ENCODE measurements at regions not wholly inside any gene's neighbourhood (a gene's known extent, or its start where the extent isn't known, plus 50 kb on each side); places are given as distances from the start of the nearest gene placed in this dataset.
"Not testable (repeated sequence)": the region's sequence is repeated elsewhere in the genome, so short reads cannot be mapped to it uniquely, and the experiment has no call there.

GRCh38 chr9:81045658-81046057, 643.7 kb downstream of the TLE1 start:
- no peaks in the 10 kb centered on the region for H3K4me1 ChIP-seq (ENCODE audit: insufficient read depth, low read length)
- H3K9me3 ChIP-seq (ENCODE audit: low read length) = no peaks in the 10 kb centered on the region

GRCh38 chr9:81037889-81038288, 651.5 kb downstream of the TLE1 start:
- H3K4me1 ChIP-seq (ENCODE audit: insufficient read depth, low read length) = no peaks in the 10 kb centered on the region
- H2AFZ ChIP-seq (ENCODE audit: low read depth, low read length) = peak overlapping the region; percentile 7
- no peaks in the 10 kb centered on the region for H3K36me3 ChIP-seq (ENCODE audit: insufficient read depth, low read length)
- H3K27me3 ChIP-seq (ENCODE audit: insufficient read depth, low read length) = no peaks in the 10 kb centered on the region
- H3K4me3 ChIP-seq (ENCODE audit: low read length) = no peak overlapping the region
- no peaks in the 10 kb centered on the region for H3K9me3 ChIP-seq (ENCODE audit: low read length)

More at GRCh38 chr9:81045658-81046057, 643.7 kb downstream of the TLE1 start:
- H3K36me3 ChIP-seq (ENCODE audit: insufficient read depth, low read length) = no peaks in the 10 kb centered on the region
- no peak overlapping the region for H2AFZ ChIP-seq (ENCODE audit: low read depth, low read length)
- H3K27me3 ChIP-seq (ENCODE audit: insufficient read depth, low read length) = no peaks in the 10 kb centered on the region
- no peak overlapping the region for H3K4me3 ChIP-seq (ENCODE audit: low read length)

- no peak overlapping the region for H2AFZ ChIP-seq (ENCODE audit: low read depth, low read length)
- H3K9me3 ChIP-seq (ENCODE audit: low read length) = no peaks in the 10 kb centered on the region
- no peak overlapping the region for H3K4me3 ChIP-seq (ENCODE audit: low read length)
- no peaks in the 10 kb centered on the region for H3K4me1 ChIP-seq (ENCODE audit: insufficient read depth, low read length)
- no peaks in the 10 kb centered on the region for H3K36me3 ChIP-seq (ENCODE audit: insufficient read depth, low read length)
- H3K27me3 ChIP-seq (ENCODE audit: insufficient read depth, low read length) = no peaks in the 10 kb centered on the region
Measured at GRCh38 chr9:81035601-81036000, 653.7 kb downstream of the TLE1 start.

GRCh38 chr9:81035171-81035570, 654.2 kb downstream of the TLE1 start:
- Histone ChIP-seq H3K36me3 (ENCODE audit: insufficient read depth, low read length) (no peaks in the 10 kb centered on the region), H3K9me3 (ENCODE audit: low read length) (no peaks in the 10 kb centered on the region), H3K4me1 (ENCODE audit: insufficient read depth, low read length) (no peaks in the 10 kb centered on the region), H3K4me3 (ENCODE audit: low read length) (no peak overlapping the region), H2AFZ (ENCODE audit: low read depth, low read length) (no peak overlapping the region), H3K27me3 (ENCODE audit: insufficient read depth, low read length) (no peaks in the 10 kb centered on the region)

- no peak overlapping the region for H2AFZ ChIP-seq (ENCODE audit: low read depth, low read length)
- H3K36me3 ChIP-seq (ENCODE audit: insufficient read depth, low read length) = no peaks in the 10 kb centered on the region
- no peaks in the 10 kb centered on the region for H3K27me3 ChIP-seq (ENCODE audit: insufficient read depth, low read length)
- H3K9me3 ChIP-seq (ENCODE audit: low read length) = no peaks in the 10 kb centered on the region
- H3K4me3 ChIP-seq (ENCODE audit: low read length) = no peak overlapping the region
- no peaks in the 10 kb centered on the region for H3K4me1 ChIP-seq (ENCODE audit: insufficient read depth, low read length)
Measured at GRCh38 chr9:81032831-81033230, 656.5 kb downstream of the TLE1 start.

- H3K36me3 ChIP-seq (ENCODE audit: insufficient read depth, low read length) = no peaks in the 10 kb centered on the region
- no peaks in the 10 kb centered on the region for H3K4me1 ChIP-seq (ENCODE audit: insufficient read depth, low read length)
- no peaks in the 10 kb centered on the region for H3K27me3 ChIP-seq (ENCODE audit: insufficient read depth, low read length)
- no peak overlapping the region for H3K4me3 ChIP-seq (ENCODE audit: low read length)
- H3K9me3 ChIP-seq (ENCODE audit: low read length) = no peaks in the 10 kb centered on the region
- H2AFZ ChIP-seq (ENCODE audit: low read depth, low read length) = no peak overlapping the region
Measured at GRCh38 chr9:81032030-81032572, 657.2 kb downstream of the TLE1 start.

GRCh38 chr9:81031422-81032029, 657.8 kb downstream of the TLE1 start:
- Histone ChIP-seq H3K36me3 (ENCODE audit: insufficient read depth, low read length) (no peaks in the 10 kb centered on the region), H2AFZ (ENCODE audit: low read depth, low read length) (no peak overlapping the region), H3K4me3 (ENCODE audit: low read length) (no peak overlapping the region), H3K27me3 (ENCODE audit: insufficient read depth, low read length) (no peaks in the 10 kb centered on the region), H3K9me3 (ENCODE audit: low read length) (no peaks in the 10 kb centered on the region), H3K4me1 (ENCODE audit: insufficient read depth, low read length) (no peaks in the 10 kb centered on the region)

GRCh38 chr9:81030027-81030426, 659.3 kb downstream of the TLE1 start:
- H3K27me3 ChIP-seq (ENCODE audit: insufficient read depth, low read length) = no peaks in the 10 kb centered on the region
- no peaks in the 10 kb centered on the region for H3K4me1 ChIP-seq (ENCODE audit: insufficient read depth, low read length)
- no peak overlapping the region for H2AFZ ChIP-seq (ENCODE audit: low read depth, low read length)
- H3K36me3 ChIP-seq (ENCODE audit: insufficient read depth, low read length) = no peaks in the 10 kb centered on the region
- no peak overlapping the region for H3K4me3 ChIP-seq (ENCODE audit: low read length)
- H3K9me3 ChIP-seq (ENCODE audit: low read length) = no peaks in the 10 kb centered on the region

- Histone ChIP-seq H3K36me3 (ENCODE audit: insufficient read depth, low read length) (no peaks in the 10 kb centered on the region), H3K4me3 (ENCODE audit: low read length) (no peak overlapping the region), H3K9me3 (ENCODE audit: low read length) (no peaks in the 10 kb centered on the region), H3K27me3 (ENCODE audit: insufficient read depth, low read length) (no peaks in the 10 kb centered on the region), H2AFZ (ENCODE audit: low read depth, low read length) (no peak overlapping the region), H3K4me1 (ENCODE audit: insufficient read depth, low read length) (no peaks in the 10 kb centered on the region)
Measured at GRCh38 chr9:81028504-81028903, 660.8 kb downstream of the TLE1 start.

GRCh38 chr9:81022177-81022576, 667.2 kb downstream of the TLE1 start:
- no peaks in the 10 kb centered on the region for H3K9me3 ChIP-seq (ENCODE audit: low read length)
- no peak overlapping the region for H3K4me3 ChIP-seq (ENCODE audit: low read length)
- no peaks in the 10 kb centered on the region for H3K27me3 ChIP-seq (ENCODE audit: insufficient read depth, low read length)
- H3K4me1 ChIP-seq (ENCODE audit: insufficient read depth, low read length) = no peaks in the 10 kb centered on the region
- no peaks in the 10 kb centered on the region for H3K36me3 ChIP-seq (ENCODE audit: insufficient read depth, low read length)
- H2AFZ ChIP-seq (ENCODE audit: low read depth, low read length) = no peak overlapping the region

GRCh38 chr9:81014945-81015344, 674.4 kb downstream of the TLE1 start:
- H3K27me3 ChIP-seq (ENCODE audit: insufficient read depth, low read length); H3K9me3 ChIP-seq (ENCODE audit: low read length); H3K4me1 ChIP-seq (ENCODE audit: insufficient read depth, low read length); H3K4me3 ChIP-seq (ENCODE audit: low read length); H2AFZ ChIP-seq (ENCODE audit: low read depth, low read length); H3K36me3 ChIP-seq (ENCODE audit: insufficient read depth, low read length): not testable (repeated sequence)

- H3K9me3 ChIP-seq (ENCODE audit: low read length); H3K4me1 ChIP-seq (ENCODE audit: insufficient read depth, low read length); H3K36me3 ChIP-seq (ENCODE audit: insufficient read depth, low read length); H2AFZ ChIP-seq (ENCODE audit: low read depth, low read length); H3K4me3 ChIP-seq (ENCODE audit: low read length); H3K27me3 ChIP-seq (ENCODE audit: insufficient read depth, low read length): not testable (repeated sequence)
Measured at GRCh38 chr9:81013191-81013590, 676.2 kb downstream of the TLE1 start.

GRCh38 chr9:81002906-81003305, 686.4 kb downstream of the TLE1 start:
- Histone ChIP-seq H3K36me3 (ENCODE audit: insufficient read depth, low read length) (no peaks in the 10 kb centered on the region), H3K9me3 (ENCODE audit: low read length) (no peaks in the 10 kb centered on the region), H2AFZ (ENCODE audit: low read depth, low read length) (no peak overlapping the region), H3K4me3 (ENCODE audit: low read length) (no peak overlapping the region), H3K27me3 (ENCODE audit: insufficient read depth, low read length) (no peaks in the 10 kb centered on the region), H3K4me1 (ENCODE audit: insufficient read depth, low read length) (no peaks in the 10 kb centered on the region)

- Histone ChIP-seq H3K36me3 (ENCODE audit: insufficient read depth, low read length) (no peaks in the 10 kb centered on the region), H3K4me1 (ENCODE audit: insufficient read depth, low read length) (no peaks in the 10 kb centered on the region), H3K27me3 (ENCODE audit: insufficient read depth, low read length) (no peaks in the 10 kb centered on the region), H2AFZ (ENCODE audit: low read depth, low read length) (no peak overlapping the region), H3K4me3 (ENCODE audit: low read length) (no peak overlapping the region), H3K9me3 (ENCODE audit: low read length) (no peaks in the 10 kb centered on the region)
Measured at GRCh38 chr9:81002242-81002641, 687.1 kb downstream of the TLE1 start.

Data from neuron (in vitro differentiated cells).